ENCODE measurements at regions not wholly inside any gene's neighbourhood (a gene's known extent, or its start where the extent isn't known, plus 50 kb on each side); places are given as distances from the start of the nearest gene placed in this dataset.

GRCh38 chr22:34135749-34136148 is 215.5 kb upstream of the LARGE1 start:
- no peaks in the 10 kb centered on the region for H4K20me1 ChIP-seq (ENCODE audit: insufficient read depth)
- H3K9ac ChIP-seq (ENCODE audit: low read length): no peak overlapping the region
- no peak overlapping the region for H2AFZ ChIP-seq (ENCODE audit: low read depth, low read length, poor library complexity, severe bottlenecking)
- peaks cover 6 to 36% of the 10 kb centered on the region in 2 experiments; a peak in 2 of 4 replicates for H3K9me3 ChIP-seq (ENCODE audit: control insufficient read depth in 1 of 2, insufficient read depth in 1 of 2, low read depth in 1 of 2, low read length in 2 of 2)
- TF ChIP-seq, protein P1, sequence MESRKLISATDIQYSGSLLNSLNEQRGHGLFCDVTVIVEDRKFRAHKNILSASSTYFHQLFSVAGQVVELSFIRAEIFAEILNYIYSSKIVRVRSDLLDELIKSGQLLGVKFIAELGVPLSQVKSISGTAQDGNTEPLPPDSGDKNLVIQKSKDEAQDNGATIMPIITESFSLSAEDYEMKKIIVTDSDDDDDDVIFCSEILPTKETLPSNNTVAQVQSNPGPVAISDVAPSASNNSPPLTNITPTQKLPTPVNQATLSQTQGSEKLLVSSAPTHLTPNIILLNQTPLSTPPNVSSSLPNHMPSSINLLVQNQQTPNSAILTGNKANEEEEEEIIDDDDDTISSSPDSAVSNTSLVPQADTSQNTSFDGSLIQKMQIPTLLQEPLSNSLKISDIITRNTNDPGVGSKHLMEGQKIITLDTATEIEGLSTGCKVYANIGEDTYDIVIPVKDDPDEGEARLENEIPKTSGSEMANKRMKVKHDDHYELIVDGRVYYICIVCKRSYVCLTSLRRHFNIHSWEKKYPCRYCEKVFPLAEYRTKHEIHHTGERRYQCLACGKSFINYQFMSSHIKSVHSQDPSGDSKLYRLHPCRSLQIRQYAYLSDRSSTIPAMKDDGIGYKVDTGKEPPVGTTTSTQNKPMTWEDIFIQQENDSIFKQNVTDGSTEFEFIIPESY (IDR thresholded peaks at IDR 0.05; ENCODE audit: extremely low read depth, insufficient replicate concordance, low read length): no peak
- TF ChIP-seq EZH2 (IDR thresholded peaks at IDR 0.05) (no peak), POLR2AphosphoS5 (IDR thresholded peaks at IDR 0.05; ENCODE audit: low read depth, low read length) (no peak), REST (IDR thresholded peaks at IDR 0.05; ENCODE audit: low read depth) (no peak), SRF (IDR thresholded peaks at IDR 0.05; ENCODE audit: low read depth) (no peak), ZNF274 (IDR thresholded peaks at IDR 0.05; ENCODE audit: low read depth, low read length) (no peak), CEBPB (IDR thresholded peaks at IDR 0.05; ENCODE audit: low read depth) (no peak), FOSL1 (IDR thresholded peaks at IDR 0.05; ENCODE audit: low read depth) (no peak), EGR1 (IDR thresholded peaks at IDR 0.05; ENCODE audit: low read depth) (no peak), SIN3A (IDR thresholded peaks at IDR 0.05; ENCODE audit: low read depth) (no peak)
- TF ChIP-seq, protein P2, sequence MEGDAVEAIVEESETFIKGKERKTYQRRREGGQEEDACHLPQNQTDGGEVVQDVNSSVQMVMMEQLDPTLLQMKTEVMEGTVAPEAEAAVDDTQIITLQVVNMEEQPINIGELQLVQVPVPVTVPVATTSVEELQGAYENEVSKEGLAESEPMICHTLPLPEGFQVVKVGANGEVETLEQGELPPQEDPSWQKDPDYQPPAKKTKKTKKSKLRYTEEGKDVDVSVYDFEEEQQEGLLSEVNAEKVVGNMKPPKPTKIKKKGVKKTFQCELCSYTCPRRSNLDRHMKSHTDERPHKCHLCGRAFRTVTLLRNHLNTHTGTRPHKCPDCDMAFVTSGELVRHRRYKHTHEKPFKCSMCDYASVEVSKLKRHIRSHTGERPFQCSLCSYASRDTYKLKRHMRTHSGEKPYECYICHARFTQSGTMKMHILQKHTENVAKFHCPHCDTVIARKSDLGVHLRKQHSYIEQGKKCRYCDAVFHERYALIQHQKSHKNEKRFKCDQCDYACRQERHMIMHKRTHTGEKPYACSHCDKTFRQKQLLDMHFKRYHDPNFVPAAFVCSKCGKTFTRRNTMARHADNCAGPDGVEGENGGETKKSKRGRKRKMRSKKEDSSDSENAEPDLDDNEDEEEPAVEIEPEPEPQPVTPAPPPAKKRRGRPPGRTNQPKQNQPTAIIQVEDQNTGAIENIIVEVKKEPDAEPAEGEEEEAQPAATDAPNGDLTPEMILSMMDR (IDR thresholded peaks at IDR 0.05 in 2 of 3, conservative IDR thresholded peaks at IDR 0.05 in 1 of 3; ENCODE audit: borderline replicate concordance in 1 of 3, insufficient read depth in 1 of 3, low read depth in 2 of 3, low read length in 2 of 3): no peak
- no peaks in the 10 kb centered on the region for H3K9me2 ChIP-seq (ENCODE audit: insufficient read depth)
- intact Hi-C loops (cut with micrococcal nuclease): no loop called here
- H3K79me2 ChIP-seq (ENCODE audit: insufficient read depth, low read length): no peaks in the 10 kb centered on the region
- BruUV-seq (replicated peaks): no TSS peak
- no peak overlapping the region for H3K27ac ChIP-seq (ENCODE audit: low read depth, low read length)
- CTCF ChIA-PET: no interaction called here
- no peak overlapping the region for H3K4me3 ChIP-seq (replicated peaks in 1 of 2; ENCODE audit: low read depth in 1 of 2, low read length in 2 of 2)
- RAD21 ChIA-PET (ENCODE audit: low non-redundant PET in 1 of 2, low total read pairs in 2 of 2, uncharacterized antibody in 2 of 2, unreplicated experiment in 2 of 2): no interaction called here
- H3K4me2 ChIP-seq (ENCODE audit: low read length): no peak overlapping the region
- ATAC-seq: no peak
- no peaks in the 10 kb centered on the region for H3K27me3 ChIP-seq (ENCODE audit: insufficient read depth, low read length)
- DNase-seq (ENCODE audit: low read depth, low spot score): no peak
- no peaks in the 10 kb centered on the region for H3K4me1 ChIP-seq (ENCODE audit: control insufficient read depth in 1 of 2, insufficient read depth in 2 of 2, low read length in 2 of 2)
- POLR2A ChIA-PET: no interaction called here
- no peaks in the 10 kb centered on the region for H3K36me3 ChIP-seq (ENCODE audit: control insufficient read depth in 1 of 2, insufficient read depth in 2 of 2, low read length in 2 of 2)
